ENCODE measurements at regions not wholly inside any gene's neighbourhood (a gene's known extent, or its start where the extent isn't known, plus 50 kb on each side); places are given as distances from the start of the nearest gene placed in this dataset.

DNA sequence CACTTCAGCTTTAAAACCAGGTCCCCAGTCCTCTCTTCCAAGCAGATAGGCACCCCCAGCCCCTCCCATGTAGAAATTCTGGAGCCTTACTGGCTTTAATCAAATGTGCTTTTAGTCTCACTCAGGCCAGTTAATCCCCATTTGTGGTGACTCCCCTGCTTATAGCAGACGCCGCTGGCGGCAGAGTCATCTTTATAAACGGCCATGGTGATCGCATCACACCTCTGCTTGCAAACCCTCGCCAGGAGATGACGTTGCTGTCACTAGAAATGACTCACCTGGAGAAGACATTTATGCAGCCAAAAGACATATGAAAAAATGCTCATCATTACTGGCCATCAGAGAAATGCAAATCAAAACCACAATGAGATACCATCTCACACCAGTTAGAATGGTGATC, 369.3 kb downstream of the VRK1 start:
- no peak for TF ChIP-seq POLR2A (IDR thresholded peaks at IDR 0.05; ENCODE audit: low read length)
- no peak for TF ChIP-seq GATA1 (IDR thresholded peaks at IDR 0.05; ENCODE audit: low read depth, low read length)

All from erythroblast (primary cell).